WI38 (cell line): ENCODE measurements at regions not wholly inside any gene's neighbourhood (a gene's known extent, or its start where the extent isn't known, plus 50 kb on each side); places are given as distances from the start of the nearest gene placed in this dataset.

ENCODE experiments used
- H3K4me3 ChIP-seq: 2 replicates; pipeline ENCODE4 v1.5.1; 2011; ENCODE audit warnings: low read depth, mild to moderate bottlenecking, control low read depth, low read length
- CTCF ChIP-seq: IDR thresholded peaks from 2 replicates; pipeline ENCODE4 v1.5.1; 2012; ENCODE audit warnings: low read depth, mild to moderate bottlenecking, control low read depth, low read length

- TF ChIP-seq CTCF: no peak
- no peak overlapping the region for H3K4me3 ChIP-seq
Observed at GRCh38 chr12:130286041-130286440, 51.6 kb upstream of the PIWIL1 start.

GRCh38 chr12:130286741-130287440 lies 50.8 kb upstream of the PIWIL1 start:
- no peak overlapping the region for H3K4me3 ChIP-seq
- TF ChIP-seq CTCF: no peak
